ENCODE measurements at regions not wholly inside any gene's neighbourhood (a gene's known extent, or its start where the extent isn't known, plus 50 kb on each side); places are given as distances from the start of the nearest gene placed in this dataset.
"Not testable (repeated sequence)": the region's sequence is repeated elsewhere in the genome, so short reads cannot be mapped to it uniquely, and the experiment has no call there.

- no peak for DNase-seq
Measured at GRCh38 chr10:130492266-130492934, 356.2 kb downstream of the GLRX3 start.

GRCh38 chr10:130493021-130493420, 356.8 kb downstream of the GLRX3 start:
- DNase-seq, result no peak

GRCh38 chr10:130493446-130494145, 357.4 kb downstream of the GLRX3 start:
- DNase-seq, result no peak

GRCh38 chr10:130495116-130495862, 359.1 kb downstream of the GLRX3 start:
- no peak for DNase-seq

- no peak for DNase-seq
Measured at GRCh38 chr10:130495891-130496636, 359.9 kb downstream of the GLRX3 start.

GRCh38 chr10:130497056-130498010, 361.1 kb downstream of the GLRX3 start:
- no peak for DNase-seq

- no peak for DNase-seq
Measured at GRCh38 chr10:130498042-130498441, 361.9 kb downstream of the GLRX3 start.

- no peak for DNase-seq
Measured at GRCh38 chr10:130498934-130499333, 362.7 kb downstream of the GLRX3 start.

- DNase-seq, result no peak
Measured at GRCh38 chr10:130499541-130499940, 363.4 kb downstream of the GLRX3 start.

- no peak for DNase-seq
Measured at GRCh38 chr10:130500261-130501000, 364.2 kb downstream of the GLRX3 start.

- DNase-seq, result no peak
Measured at GRCh38 chr10:130507461-130507860, 371.3 kb downstream of the GLRX3 start.

GRCh38 chr10:130509881-130510689, 373.9 kb downstream of the GLRX3 start:
- no peak for DNase-seq

- no peak for DNase-seq
Measured at GRCh38 chr10:130510755-130511154, 374.6 kb downstream of the GLRX3 start.

- DNase-seq, result no peak
Measured at GRCh38 chr10:130511766-130512165, 375.6 kb downstream of the GLRX3 start.

- DNase-seq, result no peak
Measured at GRCh38 chr10:130512936-130513335, 376.7 kb downstream of the GLRX3 start.

- DNase-seq, result no peak
Measured at GRCh38 chr10:130513686-130514476, 377.7 kb downstream of the GLRX3 start.

GRCh38 chr10:130515670-130516069, 379.5 kb downstream of the GLRX3 start:
- DNase-seq, result no peak

GRCh38 chr10:130516141-130516735, 380.0 kb downstream of the GLRX3 start:
- no peak for DNase-seq

GRCh38 chr10:130518921-130519320, 382.7 kb downstream of the GLRX3 start:
- DNase-seq, result not testable (repeated sequence)
